22Rv1 (cell line): ENCODE measurements at regions not wholly inside any gene's neighbourhood (a gene's known extent, or its start where the extent isn't known, plus 50 kb on each side); places are given as distances from the start of the nearest gene placed in this dataset.

Experiments
- H3K27ac ChIP-seq: fragments of 450-650 bp; 2 replicates; pipeline ENCODE4 v1.5.1; 2017
- CTCF ChIP-seq: fragments of 450-650 bp; IDR thresholded peaks from 2 replicates; pipeline ENCODE4 v1.5.1; 2017; ENCODE audit warnings: mild to moderate bottlenecking
- ZFX ChIP-seq: fragments of 450-650 bp; IDR thresholded peaks from 2 replicates; pipeline ENCODE4 v1.6.1; 2017; ENCODE audit warnings: antibody characterized with exemption, borderline replicate concordance

DNA sequence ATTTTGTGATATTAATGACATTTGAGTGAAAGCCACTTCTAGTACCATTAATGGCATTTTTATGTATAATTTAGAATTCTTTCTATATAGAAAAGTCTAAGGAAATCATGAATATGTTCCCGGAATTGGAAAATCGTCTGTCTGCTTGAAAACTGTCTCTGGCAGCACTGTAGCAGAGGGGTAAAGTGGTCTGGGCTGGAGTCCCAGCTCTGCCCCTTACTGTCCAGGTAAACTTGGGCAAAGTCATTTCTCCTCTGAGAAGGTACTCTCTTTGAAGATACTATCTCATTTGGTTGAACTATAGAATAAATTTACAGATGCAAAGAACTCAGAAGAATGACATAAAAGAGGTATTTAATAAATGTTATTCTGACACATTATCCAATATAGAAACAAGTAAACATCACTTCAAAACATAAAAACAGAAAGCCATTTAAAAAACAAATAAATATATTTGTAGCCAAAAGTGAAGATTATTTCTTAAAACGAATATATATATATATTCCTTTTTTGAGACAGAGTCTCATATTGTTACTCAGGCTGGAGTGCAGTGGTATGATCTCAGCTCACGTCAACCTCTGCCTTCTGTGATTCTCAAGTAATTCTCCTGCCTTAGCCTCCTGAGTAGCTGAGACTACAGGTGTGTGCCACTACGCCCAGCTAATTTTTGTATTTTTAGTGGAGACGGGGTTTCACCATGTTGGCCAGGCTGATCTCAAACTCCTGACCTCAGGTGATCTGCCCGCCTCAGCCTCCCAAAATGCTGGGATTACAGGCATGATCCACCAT is 149.8 kb upstream of the ITGA4 start:
- no peak overlapping the region for H3K27ac ChIP-seq

GRCh38 chr2:181308766-181309515 is 148.2 kb upstream of the ITGA4 start:
- no peak for TF ChIP-seq ZFX
- TF ChIP-seq CTCF = no peak
- no peak overlapping the region for H3K27ac ChIP-seq

More for the DNA sequence above, 149.8 kb upstream of the ITGA4 start:
- no peak for TF ChIP-seq CTCF
- TF ChIP-seq ZFX = no peak

GRCh38 chr2:181309586-181309985 is 147.6 kb upstream of the ITGA4 start:
- H3K27ac ChIP-seq = no peak overlapping the region
- TF ChIP-seq ZFX (no peak), CTCF (no peak)

- H3K27ac ChIP-seq = no peak overlapping the region
- no peak for TF ChIP-seq ZFX
- no peak for TF ChIP-seq CTCF
Measured at GRCh38 chr2:181310967-181311366, 146.2 kb upstream of the ITGA4 start.

DNA sequence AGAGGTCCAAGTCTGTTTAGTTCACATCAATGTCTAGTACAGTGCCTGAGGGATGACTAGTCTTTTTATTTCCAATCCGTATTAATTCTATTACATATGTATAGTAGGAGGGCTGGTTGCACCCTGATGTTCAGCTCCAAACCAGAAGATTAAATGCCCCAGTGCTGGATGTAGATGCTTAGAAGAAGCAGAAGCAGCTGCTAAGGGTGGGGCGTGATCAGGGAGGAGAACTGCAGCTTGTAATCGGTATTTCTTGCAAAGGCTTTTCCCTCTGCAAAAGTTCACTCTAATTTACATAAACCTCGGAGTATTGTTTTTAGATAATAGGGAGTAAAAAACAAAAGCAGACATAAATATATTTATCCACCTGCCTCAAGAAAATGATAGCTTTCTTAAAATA is 145.3 kb upstream of the ITGA4 start:
- no peak overlapping the region for H3K27ac ChIP-seq
- TF ChIP-seq CTCF = no peak
- no peak for TF ChIP-seq ZFX

DNA sequence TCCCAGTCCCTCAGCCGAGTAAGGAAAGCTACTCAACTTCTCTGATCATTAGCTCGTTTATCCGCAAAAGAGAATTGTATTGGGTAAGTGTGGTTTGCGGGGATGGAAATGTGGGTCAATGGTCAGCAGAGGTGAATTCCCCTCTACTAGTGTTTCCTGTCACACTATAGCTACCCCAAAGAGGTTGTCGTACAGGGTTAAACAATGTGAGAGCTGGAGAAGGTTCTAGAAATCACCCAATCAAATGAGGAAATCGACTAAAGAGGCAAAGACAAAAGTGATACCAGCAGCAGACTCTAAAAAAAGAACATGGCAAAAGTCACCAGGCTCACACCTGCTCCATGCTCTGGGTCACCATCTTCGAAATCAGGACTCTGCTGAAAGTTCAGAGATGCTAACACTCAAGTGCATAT is 144.7 kb upstream of the ITGA4 start:
- TF ChIP-seq CTCF = no peak
- no peak for TF ChIP-seq ZFX
- no peak overlapping the region for H3K27ac ChIP-seq

GRCh38 chr2:181313845-181314244 is 143.3 kb upstream of the ITGA4 start:
- no peak for TF ChIP-seq ZFX
- TF ChIP-seq CTCF = no peak
- no peak overlapping the region for H3K27ac ChIP-seq
